Left cardiac atrium (tissue), 4 donors: ENCODE measurements at regions not wholly inside any gene's neighbourhood (a gene's known extent, or its start where the extent isn't known, plus 50 kb on each side); places are given as distances from the start of the nearest gene placed in this dataset.
"Not testable (repeated sequence)": the region's sequence is repeated elsewhere in the genome, so short reads cannot be mapped to it uniquely, and the experiment has no call there.

ENCODE experiments used
- ATAC-seq, 2 donors: fragments of 200-7000 bp; cut with Tn5 transposase; one replicate each; pipeline ENCODE4 v1.9.1; 2020; ENCODE audit warnings: mild to moderate bottlenecking in 2 of 2, moderate library complexity in 2 of 2
- DNase-seq: peaks from one replicate; pipeline ENCODE4 v3.0.0-alpha.2; 2020
- intact Hi-C, 2 donors: fragments of 100-400 bp; cut with DNase I; formaldehyde crosslinking; loops; one replicate each; pipeline versions ENCODE4 v1.14.1 to v1.15.1; 2022 to 2023
- donor health status: DM: no; HTN: yes; CAD: no.
- donor health status: DM: no; HTN: yes; CAD: no; lungs with severe emphysema.
- donor health status: DM: yes; HTN: yes; CAD: no.
- donor health status: Dilated cardiomyopathy.

DNA sequence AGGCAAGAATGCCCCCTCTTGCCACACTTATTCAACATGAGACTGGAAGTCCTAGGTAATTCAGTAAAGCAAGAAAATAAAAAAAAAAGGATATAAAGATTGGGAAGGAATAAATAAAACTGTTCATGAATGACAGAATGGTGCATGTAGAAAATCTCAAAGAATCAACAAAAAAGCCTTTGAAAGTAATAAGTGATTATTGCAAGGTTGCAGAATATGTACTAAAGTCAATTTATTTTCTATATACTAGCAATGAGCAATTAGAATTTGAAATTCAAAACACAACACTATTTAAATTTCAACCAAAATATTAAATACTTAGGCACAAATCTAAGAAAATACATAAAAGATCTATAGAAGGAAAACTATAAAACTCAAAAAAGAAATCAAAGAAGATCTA, 58.6 kb downstream of the MAGEA10 start:
- ATAC-seq (no peak), DNase-seq (no peak)
- intact Hi-C loops = no loop called here

DNA sequence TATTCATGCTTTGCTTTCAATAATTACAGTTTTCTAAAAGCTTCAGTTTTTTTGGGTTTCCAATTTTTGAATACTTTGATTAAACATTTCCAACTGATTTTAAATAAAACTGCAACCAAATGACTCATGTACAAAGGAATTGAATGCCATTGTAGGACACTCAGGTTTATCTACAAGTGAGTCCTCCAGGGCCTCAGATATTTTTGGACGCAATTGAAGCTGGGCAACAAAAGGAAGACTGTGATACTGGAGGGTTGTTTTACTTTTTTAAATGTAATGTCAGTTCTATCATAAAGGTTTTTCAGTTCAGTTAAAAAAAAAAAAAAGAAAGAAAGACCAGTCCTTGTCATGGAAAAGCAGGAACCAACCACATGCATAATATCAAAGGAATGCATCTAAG, 64.2 kb downstream of the MAGEA10 start:
- no peak for ATAC-seq
- DNase-seq = no peak
- intact Hi-C loops = no loop called here

DNA sequence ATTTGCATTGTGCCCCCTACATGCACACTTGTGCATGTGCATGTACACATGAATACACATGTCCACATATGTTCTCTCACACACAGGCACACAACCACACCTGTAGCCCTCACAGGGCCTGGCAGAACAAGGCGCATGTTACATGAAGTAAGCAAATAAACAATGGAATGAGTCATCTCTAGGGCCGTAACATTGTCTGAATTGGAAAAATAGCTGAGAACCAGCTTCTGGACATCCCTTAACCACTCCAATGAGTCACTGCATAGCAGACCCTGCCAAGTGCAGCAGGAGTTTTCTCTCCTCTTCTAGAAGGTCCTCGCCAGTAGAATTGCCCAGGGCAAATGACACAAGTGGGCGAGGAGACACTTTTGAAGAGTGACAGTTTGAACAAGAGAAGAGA, 66.1 kb downstream of the MAGEA10 start:
- intact Hi-C loops = no loop called here
- DNase-seq (no peak), ATAC-seq (peak in 1 of 2 donors; percentile 33)

DNA sequence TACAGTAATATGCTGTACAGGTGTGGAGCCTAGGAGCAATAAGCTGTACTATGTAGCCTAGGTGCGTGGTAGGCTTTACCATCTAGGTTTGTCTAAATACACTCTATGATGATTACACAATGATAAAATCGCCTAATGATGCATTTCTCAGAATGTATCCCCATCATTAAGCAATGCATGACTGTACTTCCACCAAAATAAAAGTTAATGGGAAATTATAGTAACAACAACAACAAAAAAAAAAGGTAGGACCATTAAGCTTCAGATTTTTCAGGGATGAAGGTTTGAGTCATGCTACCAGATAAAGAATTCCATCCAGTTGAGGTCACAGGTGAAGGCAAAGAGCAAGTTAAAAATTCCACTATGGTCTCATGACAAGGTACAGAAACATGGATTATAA, 68.2 kb downstream of the MAGEA10 start:
- DNase-seq = no peak
- no peak for ATAC-seq
- intact Hi-C loops = no loop called here

DNA sequence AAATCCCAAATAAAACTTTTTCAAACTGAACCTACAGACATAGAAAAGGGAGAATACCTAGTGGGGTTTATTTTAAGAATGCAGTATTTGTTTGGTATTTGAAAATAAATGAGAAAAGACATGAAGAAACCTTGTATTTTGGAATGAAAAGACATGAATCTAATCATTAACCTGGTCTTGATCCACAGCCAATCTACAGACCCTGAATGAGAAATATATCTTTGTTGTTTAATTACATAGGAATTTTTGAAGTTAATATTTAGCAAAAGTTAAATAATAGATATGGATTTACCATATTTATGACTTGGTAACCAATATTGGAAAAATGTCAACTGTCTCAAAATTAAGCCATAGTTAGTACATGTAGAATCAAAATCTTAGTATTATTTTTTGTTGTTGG, 76.8 kb downstream of the MAGEA10 start:
- intact Hi-C loops = no loop called here
- ATAC-seq (no peak), DNase-seq (no peak)

DNA sequence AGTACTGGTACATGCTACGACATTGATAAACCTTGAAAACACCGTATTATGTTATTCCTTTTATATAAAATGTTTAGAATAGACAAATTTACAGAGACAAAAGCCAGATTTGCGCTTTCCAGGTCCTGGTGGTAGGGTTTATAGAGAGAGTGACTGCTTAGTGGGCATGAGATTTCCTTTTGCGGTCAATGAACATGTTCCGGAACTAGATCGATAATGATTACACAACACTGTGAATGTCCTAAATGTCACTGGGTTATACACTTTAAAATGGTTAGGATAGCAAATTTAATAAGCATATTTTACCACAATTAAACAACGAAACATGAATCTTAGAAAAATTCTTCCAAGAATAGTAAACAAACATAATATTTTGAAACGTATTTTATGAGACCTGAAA, 77.3 kb downstream of the MAGEA10 start:
- DNase-seq (no peak), ATAC-seq (no peak)
- intact Hi-C loops = no loop called here

DNA sequence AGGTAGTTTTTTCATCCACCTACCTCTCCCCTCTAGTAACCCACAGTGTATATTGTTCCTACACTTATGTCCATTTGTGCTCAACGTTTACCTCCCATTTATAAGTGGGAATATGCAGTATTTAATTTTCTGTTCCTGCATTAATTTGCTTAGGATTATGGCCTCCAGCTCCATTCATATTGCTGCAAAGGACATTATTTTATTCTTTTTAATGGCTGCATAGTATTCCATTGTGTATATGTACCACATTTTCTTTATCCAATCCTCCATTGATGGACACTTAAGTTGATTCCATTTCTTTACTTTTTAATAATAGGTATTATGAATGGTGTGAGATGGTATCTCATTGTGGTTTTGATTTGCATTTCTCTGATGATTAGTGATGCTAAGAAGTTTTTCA, 76.1 kb upstream of the GABRE start:
- ATAC-seq, intact Hi-C loops, DNase-seq: not testable (repeated sequence)

DNA sequence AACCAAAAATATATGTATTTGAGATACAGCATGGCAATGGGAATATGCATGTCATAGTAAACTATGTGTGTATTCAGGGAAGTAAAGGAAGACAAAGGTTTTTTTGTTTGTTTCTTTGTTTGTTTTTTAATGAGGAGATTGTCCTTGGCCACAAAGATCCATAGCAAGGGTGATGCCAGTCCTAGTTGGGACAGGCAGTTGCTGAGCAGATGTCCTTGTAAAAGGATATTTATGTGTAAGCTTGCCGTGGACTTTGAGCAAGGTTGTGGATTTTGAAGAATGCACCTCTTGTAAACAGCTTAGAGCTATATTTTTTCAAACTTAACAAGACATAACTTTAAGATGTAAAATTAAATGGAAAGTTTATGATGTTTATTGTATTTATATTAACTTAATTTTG, 69.9 kb upstream of the GABRE start:
- DNase-seq (no peak), ATAC-seq (no peak)
- intact Hi-C loops = no loop called here

DNA sequence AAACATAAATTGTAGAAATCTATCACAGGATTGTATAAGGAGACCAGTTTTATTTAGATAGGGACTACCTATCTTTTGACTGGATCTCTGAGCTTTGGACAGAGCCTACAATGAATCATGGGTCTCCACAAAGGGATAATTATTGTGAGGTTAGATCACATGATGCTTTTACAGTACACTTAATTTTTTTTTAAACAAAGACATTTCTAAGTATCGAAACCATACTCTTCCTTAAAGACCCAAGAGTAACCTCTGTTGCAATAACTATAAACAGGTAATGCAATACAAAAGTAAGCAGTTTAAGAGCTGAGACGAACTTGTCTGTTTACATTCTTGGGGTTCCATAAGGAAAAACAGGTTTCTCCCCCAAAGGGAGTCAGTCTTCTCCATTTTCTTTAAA, 64.3 kb upstream of the GABRE start:
- ATAC-seq (no peak), DNase-seq (no peak)
- intact Hi-C loops = no loop called here

DNA sequence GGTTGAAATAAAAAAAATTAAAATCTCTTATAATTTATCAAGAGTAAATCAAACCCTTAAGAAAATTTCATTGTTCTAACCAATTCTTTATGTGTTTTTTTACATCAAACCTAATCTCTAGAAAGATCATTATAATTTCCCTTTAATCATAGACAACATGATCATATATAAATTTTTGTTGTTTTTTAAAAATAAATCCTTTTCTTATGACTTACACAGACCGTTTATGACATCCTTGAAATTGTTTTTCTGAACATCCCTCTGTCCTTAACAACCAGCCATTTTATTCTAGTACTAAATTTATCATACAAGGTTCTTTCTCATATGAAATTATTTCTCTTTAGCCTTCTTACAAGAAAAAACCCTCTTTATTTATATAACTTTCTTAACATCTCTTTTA, 62.7 kb upstream of the GABRE start:
- intact Hi-C loops = no loop called here
- no peak for ATAC-seq

DNA sequence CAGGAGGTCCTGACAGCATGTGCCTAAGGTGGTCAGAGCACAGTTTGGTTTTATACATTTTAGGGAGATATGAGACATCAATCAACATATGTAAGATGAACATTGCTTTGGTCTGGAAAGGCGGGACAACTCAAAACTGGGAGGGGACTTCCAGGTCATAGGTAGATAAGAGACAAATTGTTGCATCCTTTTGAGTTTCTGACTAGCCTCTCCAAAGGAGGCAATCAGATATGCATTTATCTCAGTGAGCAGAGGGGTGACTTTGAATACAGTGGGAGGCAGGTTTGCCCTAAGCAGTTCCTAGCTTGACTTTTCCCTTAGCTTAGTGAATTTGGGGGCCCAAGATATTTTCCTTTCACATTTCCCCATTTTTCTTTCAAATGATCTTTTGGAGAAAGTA, 56.9 kb upstream of the GABRE start:
- ATAC-seq, DNase-seq, intact Hi-C loops: not testable (repeated sequence)

More for the DNA sequence above, 62.7 kb upstream of the GABRE start:
- DNase-seq = no peak

DNA sequence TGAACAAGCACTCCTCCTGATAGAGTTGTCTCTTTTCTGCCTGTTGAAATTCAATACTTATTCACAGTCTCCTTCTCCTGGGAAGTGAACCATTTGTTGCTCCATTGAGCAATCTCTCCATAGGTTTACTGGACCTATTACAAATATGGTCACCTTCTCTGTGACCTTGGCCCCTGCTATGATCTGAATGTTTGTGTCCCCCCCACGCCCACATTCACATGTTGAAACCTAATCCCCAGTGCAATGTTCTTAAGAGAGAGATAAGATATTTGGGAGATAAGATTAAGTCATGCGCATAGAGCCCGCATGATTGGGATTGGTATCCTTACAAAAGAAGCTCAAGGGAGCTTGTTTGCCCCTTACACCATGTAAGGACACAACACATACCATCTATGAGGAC, 54.1 kb upstream of the GABRE start:
- no peak for ATAC-seq
- no peak for DNase-seq
- intact Hi-C loops = no loop called here

DNA sequence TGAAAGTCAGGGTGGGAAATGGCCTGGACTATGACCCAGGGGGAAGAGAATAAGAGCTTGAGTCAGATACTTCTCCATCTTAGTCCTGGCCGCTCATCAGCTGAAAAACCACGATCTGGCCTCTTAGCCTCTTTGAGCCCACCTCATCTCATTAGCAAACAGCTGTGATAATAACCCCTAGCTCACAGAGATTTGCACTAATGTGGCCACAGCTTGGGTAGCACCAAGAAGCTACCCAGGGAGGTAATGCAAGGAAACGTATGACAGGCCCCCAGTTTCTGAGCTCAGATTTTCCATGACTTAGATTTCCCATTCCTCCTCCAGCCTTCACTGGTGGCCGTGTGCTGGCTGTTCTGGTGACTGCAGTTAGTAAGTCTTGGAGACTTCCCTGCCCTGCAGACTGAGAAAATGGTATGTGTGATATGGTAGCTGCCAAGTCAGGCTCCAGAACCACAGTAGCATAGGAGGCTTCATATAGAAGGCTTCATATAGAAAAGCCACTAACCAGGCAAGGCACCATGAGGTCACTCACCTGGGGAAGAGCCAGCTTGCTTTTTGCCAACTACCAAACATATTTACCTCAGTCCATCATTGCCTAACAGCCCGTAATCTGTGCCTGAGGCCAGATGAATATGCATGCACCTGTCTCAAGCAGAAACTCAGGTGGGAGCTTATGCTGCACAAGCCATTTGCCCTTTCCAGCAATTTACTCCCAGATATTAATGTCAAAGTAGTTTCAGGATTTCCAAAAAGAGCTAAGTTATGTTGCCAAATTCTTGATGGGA, 51.4 kb upstream of the GABRE start:
- DNase-seq (no peak), ATAC-seq (no peak)
- intact Hi-C loops = no loop called here

DNA sequence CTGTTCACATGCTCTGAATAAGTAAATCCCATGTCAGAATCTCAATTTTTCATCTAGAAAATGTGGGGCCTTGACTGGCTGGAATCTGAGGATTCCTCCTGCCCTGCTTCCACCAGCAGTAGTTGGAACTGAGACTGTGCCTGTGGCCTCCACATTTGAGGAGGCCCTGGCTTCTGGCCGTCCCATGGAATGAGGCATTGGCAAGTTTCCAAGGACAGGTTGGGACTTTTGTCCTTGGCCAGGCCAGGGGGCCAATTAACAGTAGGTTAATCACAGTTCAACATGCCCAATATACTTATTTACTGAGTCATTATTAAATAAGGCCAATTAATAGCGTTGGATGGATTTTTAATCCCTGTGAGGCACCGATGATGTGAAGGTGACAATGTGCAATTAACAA, 50.2 kb upstream of the GABRE start:
- no peak for ATAC-seq
- DNase-seq = no peak
- intact Hi-C loops = no loop called here
